ENCODE measurements at regions not wholly inside any gene's neighbourhood (a gene's known extent, or its start where the extent isn't known, plus 50 kb on each side); places are given as distances from the start of the nearest gene placed in this dataset.

DNA sequence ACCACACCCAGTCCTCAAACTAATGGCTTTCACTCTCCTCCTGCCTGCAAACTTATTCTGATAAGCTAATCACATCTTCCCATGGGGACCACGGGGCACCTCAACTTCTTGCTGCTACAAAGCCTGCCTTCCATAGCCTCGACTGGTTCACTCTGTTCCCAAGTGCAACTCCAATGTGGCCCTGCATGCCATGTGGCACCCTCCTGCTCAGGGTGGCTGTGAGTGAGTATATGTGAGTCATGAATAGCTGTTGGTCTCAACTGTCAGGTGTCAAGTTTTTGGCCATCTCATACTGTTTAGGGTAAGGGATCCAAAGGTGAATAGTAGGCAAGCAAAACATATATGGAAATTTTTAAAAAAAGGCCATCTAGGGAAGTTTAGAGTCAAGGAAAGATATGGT is 276.1 kb upstream of the DCC start:
- ChIA-PET POLR2A (no interaction called here), CTCF (no interaction called here)
- peaks cover 25% of the 10 kb centered on the region for H3K27me3 Mint-ChIP-seq (ENCODE audit: low read depth)

More for the DNA sequence above, 276.1 kb upstream of the DCC start:
- peaks cover 34% of the 10 kb centered on the region for H3K9me3 Mint-ChIP-seq
- DNase-seq (ENCODE audit: low spot score), result no peak
- H3K36me3 Mint-ChIP-seq, result peaks cover 26% of the 10 kb centered on the region
- TF ChIP-seq, protein P1, sequence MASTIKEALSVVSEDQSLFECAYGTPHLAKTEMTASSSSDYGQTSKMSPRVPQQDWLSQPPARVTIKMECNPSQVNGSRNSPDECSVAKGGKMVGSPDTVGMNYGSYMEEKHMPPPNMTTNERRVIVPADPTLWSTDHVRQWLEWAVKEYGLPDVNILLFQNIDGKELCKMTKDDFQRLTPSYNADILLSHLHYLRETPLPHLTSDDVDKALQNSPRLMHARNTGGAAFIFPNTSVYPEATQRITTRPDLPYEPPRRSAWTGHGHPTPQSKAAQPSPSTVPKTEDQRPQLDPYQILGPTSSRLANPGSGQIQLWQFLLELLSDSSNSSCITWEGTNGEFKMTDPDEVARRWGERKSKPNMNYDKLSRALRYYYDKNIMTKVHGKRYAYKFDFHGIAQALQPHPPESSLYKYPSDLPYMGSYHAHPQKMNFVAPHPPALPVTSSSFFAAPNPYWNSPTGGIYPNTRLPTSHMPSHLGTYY (CRISPR knock-in tag; IDR thresholded peaks at IDR 0.05), result no peak
- TF ChIP-seq ZSCAN18 (CRISPR knock-in tag; IDR thresholded peaks at IDR 0.05) (no peak), TP53 (CRISPR knock-in tag; IDR thresholded peaks at IDR 0.05) (no peak), CREB1 (CRISPR knock-in tag; IDR thresholded peaks at IDR 0.05) (no peak), ZMAT4 (CRISPR knock-in tag; IDR thresholded peaks at IDR 0.05) (no peak), RELA (CRISPR knock-in tag; IDR thresholded peaks at IDR 0.05; ENCODE audit: borderline replicate concordance) (no peak), ZNF263 (CRISPR knock-in tag; IDR thresholded peaks at IDR 0.05; ENCODE audit: low read depth) (no peak), ZNF121 (CRISPR knock-in tag; IDR thresholded peaks at IDR 0.05) (no peak), ZNF281 (CRISPR knock-in tag; IDR thresholded peaks at IDR 0.05) (no peak), NFATC4 (CRISPR knock-in tag; IDR thresholded peaks at IDR 0.05) (no peak), AFF4 (CRISPR knock-in tag; IDR thresholded peaks at IDR 0.05; ENCODE audit: borderline replicate concordance) (no peak)
- TF ChIP-seq, protein P2, sequence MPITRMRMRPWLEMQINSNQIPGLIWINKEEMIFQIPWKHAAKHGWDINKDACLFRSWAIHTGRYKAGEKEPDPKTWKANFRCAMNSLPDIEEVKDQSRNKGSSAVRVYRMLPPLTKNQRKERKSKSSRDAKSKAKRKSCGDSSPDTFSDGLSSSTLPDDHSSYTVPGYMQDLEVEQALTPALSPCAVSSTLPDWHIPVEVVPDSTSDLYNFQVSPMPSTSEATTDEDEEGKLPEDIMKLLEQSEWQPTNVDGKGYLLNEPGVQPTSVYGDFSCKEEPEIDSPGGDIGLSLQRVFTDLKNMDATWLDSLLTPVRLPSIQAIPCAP (CRISPR knock-in tag; IDR thresholded peaks at IDR 0.05), result no peak
- TF ChIP-seq, protein P3, sequence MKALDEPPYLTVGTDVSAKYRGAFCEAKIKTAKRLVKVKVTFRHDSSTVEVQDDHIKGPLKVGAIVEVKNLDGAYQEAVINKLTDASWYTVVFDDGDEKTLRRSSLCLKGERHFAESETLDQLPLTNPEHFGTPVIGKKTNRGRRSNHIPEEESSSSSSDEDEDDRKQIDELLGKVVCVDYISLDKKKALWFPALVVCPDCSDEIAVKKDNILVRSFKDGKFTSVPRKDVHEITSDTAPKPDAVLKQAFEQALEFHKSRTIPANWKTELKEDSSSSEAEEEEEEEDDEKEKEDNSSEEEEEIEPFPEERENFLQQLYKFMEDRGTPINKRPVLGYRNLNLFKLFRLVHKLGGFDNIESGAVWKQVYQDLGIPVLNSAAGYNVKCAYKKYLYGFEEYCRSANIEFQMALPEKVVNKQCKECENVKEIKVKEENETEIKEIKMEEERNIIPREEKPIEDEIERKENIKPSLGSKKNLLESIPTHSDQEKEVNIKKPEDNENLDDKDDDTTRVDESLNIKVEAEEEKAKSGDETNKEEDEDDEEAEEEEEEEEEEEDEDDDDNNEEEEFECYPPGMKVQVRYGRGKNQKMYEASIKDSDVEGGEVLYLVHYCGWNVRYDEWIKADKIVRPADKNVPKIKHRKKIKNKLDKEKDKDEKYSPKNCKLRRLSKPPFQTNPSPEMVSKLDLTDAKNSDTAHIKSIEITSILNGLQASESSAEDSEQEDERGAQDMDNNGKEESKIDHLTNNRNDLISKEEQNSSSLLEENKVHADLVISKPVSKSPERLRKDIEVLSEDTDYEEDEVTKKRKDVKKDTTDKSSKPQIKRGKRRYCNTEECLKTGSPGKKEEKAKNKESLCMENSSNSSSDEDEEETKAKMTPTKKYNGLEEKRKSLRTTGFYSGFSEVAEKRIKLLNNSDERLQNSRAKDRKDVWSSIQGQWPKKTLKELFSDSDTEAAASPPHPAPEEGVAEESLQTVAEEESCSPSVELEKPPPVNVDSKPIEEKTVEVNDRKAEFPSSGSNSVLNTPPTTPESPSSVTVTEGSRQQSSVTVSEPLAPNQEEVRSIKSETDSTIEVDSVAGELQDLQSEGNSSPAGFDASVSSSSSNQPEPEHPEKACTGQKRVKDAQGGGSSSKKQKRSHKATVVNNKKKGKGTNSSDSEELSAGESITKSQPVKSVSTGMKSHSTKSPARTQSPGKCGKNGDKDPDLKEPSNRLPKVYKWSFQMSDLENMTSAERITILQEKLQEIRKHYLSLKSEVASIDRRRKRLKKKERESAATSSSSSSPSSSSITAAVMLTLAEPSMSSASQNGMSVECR (CRISPR knock-in tag; IDR thresholded peaks at IDR 0.05; ENCODE audit: borderline replicate concordance), result no peak
- ATAC-seq, result no peak
- no peak overlapping the region for H3K4me3 Mint-ChIP-seq
- peaks cover 38% of the 10 kb centered on the region for H3K4me1 Mint-ChIP-seq
- H3K27ac Mint-ChIP-seq, result no peak overlapping the region
